ENCODE measurements at regions not wholly inside any gene's neighbourhood (a gene's known extent, or its start where the extent isn't known, plus 50 kb on each side); places are given as distances from the start of the nearest gene placed in this dataset.

GRCh38 chr1:14438127-14438769 is 160.2 kb upstream of the KAZN start:
- H3K27ac ChIP-seq: no peak overlapping the region
- H3K36me3 ChIP-seq: no peaks in the 10 kb centered on the region
- H3K9me3 ChIP-seq: no peaks in the 10 kb centered on the region
- H3K27me3 ChIP-seq: no peaks in the 10 kb centered on the region
- WGBS, 2 donors (ENCODE audit: low coverage in 1 of 2): 82 to 88% methylated on average over 6 of the region's 6 CpGs
- DNase-seq: no peak
- in situ Hi-C loops (cut with MboI; ENCODE audit: low pct_ligation_motif_present in 1 of 4, low pct_unique_long_range_greater_than_20kb in 1 of 4, low sequenced_read_pairs in 3 of 4): no loop called here
- TF ChIP-seq POLR2AphosphoS5 (IDR thresholded peaks at IDR 0.05) (no peak), EP300 (IDR thresholded peaks at IDR 0.05; ENCODE audit: low read depth) (no peak), POLR2A (IDR thresholded peaks at IDR 0.05) (no peak), CTCF (IDR thresholded peaks at IDR 0.05) (no peak)
- H3K4me3 ChIP-seq: no peak overlapping the region
- intact Hi-C loops (cut with DNase I; ENCODE audit: low total_unique reads): no loop called here
- no peaks in the 10 kb centered on the region for H3K4me1 ChIP-seq

DNA sequence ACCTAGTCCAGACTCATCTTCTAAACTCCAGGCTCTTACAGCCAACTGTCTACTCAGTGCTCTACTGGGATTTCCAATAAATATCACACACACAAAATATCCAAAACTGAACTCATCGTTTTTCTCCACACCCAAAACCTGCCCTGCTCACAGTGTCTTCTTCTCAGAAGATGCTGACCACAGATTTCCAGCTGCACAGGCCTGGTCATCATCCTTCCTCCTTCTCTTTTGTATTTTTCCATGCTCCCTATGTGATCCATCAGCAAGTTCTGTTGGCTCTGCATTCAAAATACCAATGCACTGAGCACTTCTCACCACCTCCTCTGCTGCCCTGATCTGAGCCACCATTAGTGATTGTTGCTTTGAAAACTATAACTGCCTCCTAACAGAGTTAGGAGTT is 159.5 kb upstream of the KAZN start:
- DNase-seq: no peak
- Histone ChIP-seq H3K4me1 (no peaks in the 10 kb centered on the region), H3K9me3 (no peaks in the 10 kb centered on the region), H3K36me3 (no peaks in the 10 kb centered on the region), H3K27me3 (no peaks in the 10 kb centered on the region), H3K27ac (no peak overlapping the region), H3K4me3 (no peak overlapping the region)
- WGBS, 2 donors (ENCODE audit: low coverage in 1 of 2): 87 to 91% methylated on average over 1 of the region's 1 CpG
- TF ChIP-seq POLR2AphosphoS5 (IDR thresholded peaks at IDR 0.05) (no peak), POLR2A (IDR thresholded peaks at IDR 0.05) (no peak), EP300 (IDR thresholded peaks at IDR 0.05; ENCODE audit: low read depth) (no peak), CTCF (IDR thresholded peaks at IDR 0.05) (no peak)
- intact Hi-C loops (cut with DNase I; ENCODE audit: low total_unique reads) (no loop called here), in situ Hi-C loops (cut with MboI; ENCODE audit: low pct_ligation_motif_present in 1 of 4, low pct_unique_long_range_greater_than_20kb in 1 of 4, low sequenced_read_pairs in 3 of 4) (no loop called here)

DNA sequence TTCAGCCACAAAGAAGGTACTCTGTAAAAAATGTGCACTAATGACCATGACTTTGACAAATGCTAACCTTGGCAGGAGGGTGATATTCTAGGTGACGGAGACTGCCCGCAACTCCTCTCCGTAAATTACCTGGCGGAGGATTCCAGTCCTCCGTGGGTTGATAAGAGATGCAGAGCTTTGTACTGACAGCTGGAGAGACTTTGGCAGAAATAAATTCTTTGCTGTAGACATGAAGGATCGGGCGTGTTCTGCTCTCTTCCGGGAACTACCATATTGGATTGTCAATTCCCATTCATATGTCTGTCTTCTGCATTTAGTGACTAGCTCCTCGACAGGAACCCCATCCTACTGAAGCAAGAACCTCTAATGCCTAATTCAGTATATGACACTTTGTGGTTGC is 158.3 kb upstream of the KAZN start:
- no peaks in the 10 kb centered on the region for H3K9me3 ChIP-seq
- WGBS, 2 donors (ENCODE audit: low coverage in 1 of 2): 89 to 93% methylated on average over 8 to 9 of the region's 9 CpGs

DNA sequence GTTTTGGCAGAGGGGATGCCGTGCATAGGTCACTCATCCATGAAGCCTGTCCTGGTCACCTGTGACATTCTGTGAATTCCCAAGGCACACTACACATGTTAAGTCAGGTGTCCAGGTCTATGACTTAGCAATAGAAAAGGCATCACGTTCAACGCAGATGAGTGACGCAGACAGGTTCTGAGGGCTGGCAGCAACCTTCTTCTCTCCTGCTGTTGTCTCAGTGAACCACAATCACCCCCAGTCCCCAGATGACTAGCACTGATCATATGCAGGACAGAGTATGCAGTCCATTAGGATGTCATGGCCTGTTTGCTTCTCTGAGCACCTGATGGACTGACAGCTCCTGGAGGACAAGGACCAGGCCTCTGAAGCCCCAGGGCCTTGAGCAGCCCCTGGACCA is 157.8 kb upstream of the KAZN start:
- H3K4me1 ChIP-seq: no peaks in the 10 kb centered on the region
- intact Hi-C loops (cut with DNase I; ENCODE audit: low total_unique reads) (no loop called here), in situ Hi-C loops (cut with MboI; ENCODE audit: low pct_ligation_motif_present in 1 of 4, low pct_unique_long_range_greater_than_20kb in 1 of 4, low sequenced_read_pairs in 3 of 4) (no loop called here)
- no peaks in the 10 kb centered on the region for H3K36me3 ChIP-seq
- no peak overlapping the region for H3K27ac ChIP-seq
- 93% methylated on average over 4 of the region's 4 CpGs; no CpG with 5 or more reads in 1 of the 2 donors for WGBS, 2 donors (ENCODE audit: low coverage in 1 of 2)
- H3K9me3 ChIP-seq: no peaks in the 10 kb centered on the region
- H3K4me3 ChIP-seq: no peak overlapping the region
- DNase-seq: no peak
- TF ChIP-seq POLR2A (IDR thresholded peaks at IDR 0.05) (no peak), EP300 (IDR thresholded peaks at IDR 0.05; ENCODE audit: low read depth) (no peak), POLR2AphosphoS5 (IDR thresholded peaks at IDR 0.05) (no peak), CTCF (IDR thresholded peaks at IDR 0.05) (no peak)
- H3K27me3 ChIP-seq: no peaks in the 10 kb centered on the region

More for the DNA sequence above, 158.3 kb upstream of the KAZN start:
- Histone ChIP-seq H3K4me3 (no peak overlapping the region), H3K36me3 (no peaks in the 10 kb centered on the region), H3K27ac (no peak overlapping the region), H3K4me1 (no peaks in the 10 kb centered on the region), H3K27me3 (no peaks in the 10 kb centered on the region)
- in situ Hi-C loops (cut with MboI; ENCODE audit: low pct_ligation_motif_present in 1 of 4, low pct_unique_long_range_greater_than_20kb in 1 of 4, low sequenced_read_pairs in 3 of 4) (no loop called here), intact Hi-C loops (cut with DNase I; ENCODE audit: low total_unique reads) (no loop called here)
- TF ChIP-seq CTCF (IDR thresholded peaks at IDR 0.05) (no peak), POLR2A (IDR thresholded peaks at IDR 0.05) (no peak), EP300 (IDR thresholded peaks at IDR 0.05; ENCODE audit: low read depth) (no peak), POLR2AphosphoS5 (IDR thresholded peaks at IDR 0.05) (no peak)
- DNase-seq: no peak
